ENCODE measurements at regions not wholly inside any gene's neighbourhood (a gene's known extent, or its start where the extent isn't known, plus 50 kb on each side); places are given as distances from the start of the nearest gene placed in this dataset.

- H3K4me3 ChIP-seq (ENCODE audit: low read depth, low read length) = no peak overlapping the region
Observed at GRCh38 chr13:20351281-20352022, 119.3 kb upstream of the GJB6 start.

GRCh38 chr13:20350819-20351218 lies 118.7 kb upstream of the GJB6 start:
- no peak overlapping the region for H3K4me3 ChIP-seq (ENCODE audit: low read depth, low read length)

GRCh38 chr13:20350382-20350763 lies 118.3 kb upstream of the GJB6 start:
- no peak overlapping the region for H3K4me3 ChIP-seq (ENCODE audit: low read depth, low read length)

DNA sequence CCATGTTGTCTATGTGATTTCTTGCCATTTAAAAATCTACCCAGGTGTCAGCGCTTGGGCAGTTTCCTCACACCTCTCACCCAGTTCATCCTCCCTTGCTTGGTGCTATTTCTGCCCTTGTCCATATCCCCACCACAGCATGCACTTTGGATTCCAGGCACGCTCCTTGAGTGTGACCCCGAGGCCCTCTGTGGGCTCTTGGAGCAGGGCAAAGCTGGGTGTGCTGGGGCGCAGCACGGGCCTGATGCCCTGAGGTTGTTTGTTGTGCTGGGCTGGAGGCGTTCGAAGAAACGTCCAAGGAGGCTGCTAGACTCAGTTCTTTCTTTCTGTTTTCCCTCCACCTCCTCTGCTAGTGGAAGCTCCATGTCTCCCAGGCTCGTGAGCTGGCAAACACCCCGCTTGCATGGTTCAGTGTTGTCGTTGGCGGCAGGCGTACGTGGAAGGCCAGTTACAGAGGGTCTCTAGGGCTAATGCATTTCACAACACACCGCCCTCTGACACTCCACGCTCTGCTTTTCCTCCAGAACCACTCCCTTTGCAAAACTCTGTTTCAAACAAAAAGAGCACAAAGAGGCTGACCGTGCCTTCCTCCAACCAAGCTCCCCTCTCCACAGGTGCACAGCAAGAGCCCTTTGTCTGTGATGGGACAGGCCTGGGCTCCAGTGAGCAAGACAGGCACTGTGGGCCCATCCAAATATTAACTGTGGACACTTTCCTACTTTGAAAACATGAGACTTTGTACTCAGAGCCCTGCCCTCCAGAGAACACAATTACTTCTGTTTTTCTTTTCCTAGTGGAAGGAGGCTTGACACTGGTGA lies 117.7 kb upstream of the GJB6 start:
- H3K4me3 ChIP-seq (ENCODE audit: low read depth, low read length) = no peak overlapping the region

DNA sequence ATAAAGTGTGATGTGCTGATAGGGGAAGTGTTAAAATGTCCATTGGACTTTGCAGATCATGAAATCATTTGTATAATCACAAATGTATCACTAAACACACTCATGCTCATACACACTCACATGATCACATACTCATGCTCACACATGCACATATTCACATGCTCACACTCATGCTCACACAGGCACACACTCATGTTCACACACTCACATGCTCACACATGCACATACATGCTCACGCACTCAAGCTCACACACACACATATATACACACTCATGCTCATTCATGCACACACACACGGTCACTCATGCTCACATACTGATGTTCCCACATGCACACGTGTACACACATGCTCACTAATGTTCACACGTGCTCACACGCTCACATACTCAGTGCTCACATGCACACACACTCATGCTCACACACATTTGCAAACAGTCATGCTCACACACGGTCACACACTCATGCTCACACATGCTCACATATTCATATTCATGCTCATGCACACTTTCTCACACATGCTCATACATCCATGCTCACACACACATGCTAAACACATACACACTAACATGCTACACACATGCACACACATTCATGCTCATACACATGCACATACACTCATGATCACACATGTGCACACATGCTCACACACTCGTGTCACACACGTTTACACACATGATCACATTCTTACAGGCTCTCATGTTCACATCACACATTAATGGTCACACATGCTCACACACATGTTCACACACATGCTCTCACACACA lies 116.7 kb upstream of the GJB6 start:
- no peak overlapping the region for H3K4me3 ChIP-seq (ENCODE audit: low read depth, low read length)

DNA sequence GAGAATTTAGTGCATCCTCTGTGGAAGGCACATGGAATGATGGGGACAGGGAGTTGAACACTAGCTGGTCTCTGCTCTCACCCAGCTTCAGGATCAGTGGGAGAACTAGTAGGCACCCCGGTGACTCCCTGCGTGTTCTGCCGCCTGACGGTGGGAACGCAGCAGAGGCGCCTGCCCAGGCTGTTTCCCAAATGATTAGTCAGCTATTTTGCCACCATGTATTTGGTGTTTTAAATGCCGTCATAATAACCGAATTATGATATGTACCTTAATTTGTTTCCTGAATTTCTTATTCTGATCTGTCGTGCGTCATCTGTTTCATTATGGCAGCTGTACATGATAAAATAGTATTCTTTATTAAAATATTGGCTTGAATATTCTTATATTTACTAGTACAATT lies 115.9 kb upstream of the GJB6 start:
- no peak overlapping the region for H3K4me3 ChIP-seq (ENCODE audit: low read depth, low read length)

GRCh38 chr13:20344836-20345490 lies 112.8 kb upstream of the GJB6 start:
- H3K4me3 ChIP-seq (ENCODE audit: low read depth, low read length) = no peak overlapping the region

DNA sequence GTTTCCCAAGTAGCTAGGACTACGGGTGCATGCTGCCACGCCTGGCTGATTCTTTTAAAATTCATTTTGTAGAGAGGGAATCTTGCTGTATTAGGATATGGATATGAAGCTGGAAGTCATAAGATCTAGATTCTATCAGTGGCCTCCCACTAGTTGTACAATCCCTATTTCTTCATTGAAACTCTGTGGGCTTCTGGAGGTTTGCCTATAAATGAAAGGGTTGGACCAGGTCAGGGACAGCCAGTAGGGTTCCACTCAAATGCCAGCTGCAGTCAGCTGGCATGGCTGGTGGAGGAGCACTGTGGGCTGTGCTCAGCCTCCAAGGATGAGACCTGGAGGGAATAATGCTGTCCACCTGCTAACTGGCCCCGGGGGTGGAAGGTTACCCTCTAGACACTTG lies 110.2 kb upstream of the GJB6 start:
- no peak overlapping the region for H3K4me3 ChIP-seq (ENCODE audit: low read depth, low read length)

- H3K4me3 ChIP-seq (ENCODE audit: low read depth, low read length) = no peak overlapping the region
Observed at GRCh38 chr13:20340759-20341171, 108.6 kb upstream of the GJB6 start.

DNA sequence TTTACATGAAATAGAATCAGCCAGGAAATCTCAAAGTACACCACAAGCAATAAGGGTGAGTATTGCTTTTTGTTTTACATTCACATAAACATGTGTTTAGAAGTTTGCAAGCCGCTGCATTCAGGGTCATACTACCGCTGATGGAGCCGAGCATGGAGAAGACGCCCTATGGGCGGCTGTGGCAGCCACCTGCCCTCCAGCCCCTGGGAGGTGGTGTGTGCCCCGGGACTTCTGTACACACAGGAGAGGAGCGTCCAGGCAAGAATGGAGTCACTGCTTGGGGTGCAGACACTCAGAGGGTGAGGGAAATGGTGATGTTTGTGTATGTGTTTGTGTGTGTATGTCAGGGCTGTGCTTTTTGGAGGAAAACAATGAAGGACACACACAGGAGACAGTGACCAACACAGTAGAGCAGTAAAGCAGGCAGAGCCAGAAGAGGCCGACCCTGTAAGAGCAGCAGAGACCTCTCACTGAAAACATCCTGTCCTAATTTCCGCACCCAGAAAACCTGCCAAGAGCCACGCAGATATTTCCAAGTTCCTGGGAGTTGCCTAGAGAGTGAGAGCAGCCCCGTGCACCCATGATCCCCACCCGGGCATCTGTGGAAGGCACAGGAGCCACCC lies 108.1 kb upstream of the GJB6 start:
- H3K4me3 ChIP-seq (ENCODE audit: low read depth, low read length) = no peak overlapping the region

DNA sequence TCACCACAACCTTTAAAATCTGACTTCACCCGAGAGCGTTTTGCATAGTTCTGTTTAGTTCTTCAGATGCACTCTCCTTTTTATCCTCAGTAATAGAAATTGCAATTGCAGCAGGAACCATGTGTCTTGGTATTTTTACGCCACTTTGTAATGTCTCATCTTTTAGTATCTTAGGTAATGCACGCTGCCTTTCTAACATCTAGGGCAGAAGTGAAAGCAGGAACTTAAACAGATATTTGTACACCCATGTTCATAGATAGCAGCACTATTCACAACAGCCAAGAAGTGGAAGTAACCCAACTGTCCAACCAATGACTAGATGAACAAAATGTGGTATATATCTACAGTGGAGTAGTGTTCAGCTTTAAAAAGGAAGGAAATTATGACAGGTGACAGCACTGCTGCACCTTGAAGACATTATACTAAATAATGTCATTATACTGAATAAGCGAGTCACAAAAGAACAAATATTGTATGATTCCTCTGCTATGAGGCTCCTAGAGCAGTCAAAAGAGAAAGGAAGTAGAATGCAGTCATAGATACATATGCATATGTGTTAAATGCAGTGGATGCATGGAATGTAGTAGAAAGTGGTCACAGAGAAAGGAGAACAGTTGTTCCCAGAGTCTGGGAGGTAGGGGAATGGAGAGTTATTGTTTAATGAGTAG lies 105.9 kb upstream of the GJB6 start:
- H3K4me3 ChIP-seq (ENCODE audit: low read depth, low read length) = no peak overlapping the region

GRCh38 chr13:20336761-20337160 lies 104.6 kb upstream of the GJB6 start:
- no peak overlapping the region for H3K4me3 ChIP-seq (ENCODE audit: low read depth, low read length)

DNA sequence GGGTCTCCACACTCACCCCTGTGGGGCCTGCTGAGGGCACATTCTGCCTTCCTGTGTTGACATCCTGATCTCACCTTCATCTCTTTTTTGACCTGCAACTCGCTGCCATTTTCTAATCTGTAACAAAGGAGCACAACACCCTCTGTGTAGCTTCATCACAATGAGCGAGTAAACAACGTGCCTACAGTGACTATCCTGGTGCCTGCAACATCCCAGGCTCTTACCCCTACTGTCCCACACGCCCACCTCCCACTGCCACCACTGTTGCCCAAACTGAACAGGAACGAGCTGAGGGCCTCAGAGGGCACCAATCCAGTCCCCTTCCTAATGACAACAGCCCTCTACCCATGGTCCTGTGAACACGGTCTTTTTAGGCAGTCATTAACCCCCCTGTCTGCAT lies 102.2 kb upstream of the GJB6 start:
- H3K4me3 ChIP-seq (ENCODE audit: low read depth, low read length) = no peak overlapping the region

DNA sequence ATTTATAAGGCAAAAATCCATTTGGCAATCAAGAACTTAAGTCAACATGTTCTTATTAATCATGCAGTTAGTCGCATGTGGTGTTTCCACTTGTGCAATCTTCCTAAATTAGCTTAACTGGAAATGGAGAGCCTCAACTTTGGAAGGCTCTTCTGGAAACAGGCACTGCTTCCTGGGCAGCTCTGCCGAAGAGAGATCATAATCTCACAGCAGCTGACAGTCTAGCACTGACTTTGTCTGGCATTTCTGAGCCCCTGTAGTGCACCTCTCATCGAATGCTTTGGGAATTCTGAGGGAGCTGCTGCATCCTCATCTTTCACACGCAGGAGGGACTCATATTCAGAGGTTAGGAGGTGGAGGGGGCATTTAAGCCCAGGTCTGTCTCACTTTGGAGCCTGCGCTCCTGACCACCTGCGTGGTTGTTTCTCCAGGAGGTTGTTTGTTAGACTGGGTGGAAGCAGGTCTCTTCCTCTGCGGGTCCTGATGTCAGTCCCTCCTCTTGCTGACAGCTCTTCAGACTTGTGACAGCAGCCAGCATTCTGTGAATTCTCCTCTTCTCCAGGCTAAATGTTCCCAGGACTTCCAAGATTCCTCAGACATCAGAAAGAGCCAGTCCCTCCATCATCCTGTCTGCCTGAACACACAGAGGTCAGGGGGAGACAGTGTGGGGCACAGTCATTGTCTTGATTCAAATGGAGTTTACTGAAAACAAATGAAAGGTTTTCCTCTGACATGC lies 100.4 kb upstream of the GJB6 start:
- no peak overlapping the region for H3K4me3 ChIP-seq (ENCODE audit: low read depth, low read length)

- H3K4me3 ChIP-seq (ENCODE audit: low read depth, low read length) = no peak overlapping the region
Observed at GRCh38 chr13:20331949-20332348, 99.8 kb upstream of the GJB6 start.

DNA sequence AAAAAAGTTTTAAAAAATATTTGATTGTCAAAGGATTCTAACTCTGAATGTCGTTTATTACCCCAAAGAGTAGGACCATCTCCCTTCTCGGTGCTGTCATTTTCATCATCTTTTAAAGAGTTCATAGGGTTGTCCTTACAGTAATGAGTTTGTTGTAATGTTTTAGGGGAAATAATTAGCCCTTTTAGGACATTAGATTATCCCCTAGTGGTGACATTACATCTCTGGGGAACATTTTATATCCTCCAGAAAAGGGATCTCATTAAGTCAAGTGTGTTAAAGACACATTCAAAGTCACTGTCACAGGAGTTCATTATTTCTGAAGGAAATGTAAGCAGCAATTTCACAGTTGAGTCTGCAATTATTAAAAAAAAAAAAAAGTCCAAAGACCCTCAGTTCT lies 99.3 kb upstream of the GJB6 start:
- H3K4me3 ChIP-seq (ENCODE audit: low read depth, low read length) = no peak overlapping the region

- no peak overlapping the region for H3K4me3 ChIP-seq (ENCODE audit: low read depth, low read length)
Observed at GRCh38 chr13:20326809-20327208, 94.7 kb upstream of the GJB6 start.

GRCh38 chr13:20326276-20326675 lies 94.2 kb upstream of the GJB6 start:
- no peak overlapping the region for H3K4me3 ChIP-seq (ENCODE audit: low read depth, low read length)

DNA sequence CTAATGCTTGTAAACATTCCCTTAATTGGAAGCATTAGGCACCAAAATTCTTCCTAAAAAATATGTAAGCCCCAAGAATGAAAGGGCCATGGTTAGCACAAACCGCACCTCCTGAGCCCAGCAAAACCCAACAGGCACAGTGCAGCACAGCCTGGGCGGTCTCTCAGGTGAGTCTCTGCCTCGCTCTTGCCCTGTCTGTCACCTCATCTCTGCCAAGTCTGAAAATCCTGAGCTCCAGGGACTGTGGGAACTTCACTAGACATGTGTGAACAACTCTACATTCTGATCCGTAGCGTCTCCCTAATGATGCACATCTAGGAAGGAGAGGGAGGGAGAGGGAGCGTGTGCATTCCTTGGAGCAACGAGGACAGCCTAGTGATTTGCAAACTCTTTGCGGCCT lies 88.8 kb upstream of the GJB6 start:
- H3K4me3 ChIP-seq (ENCODE audit: low read depth, low read length) = no peak overlapping the region

DNA sequence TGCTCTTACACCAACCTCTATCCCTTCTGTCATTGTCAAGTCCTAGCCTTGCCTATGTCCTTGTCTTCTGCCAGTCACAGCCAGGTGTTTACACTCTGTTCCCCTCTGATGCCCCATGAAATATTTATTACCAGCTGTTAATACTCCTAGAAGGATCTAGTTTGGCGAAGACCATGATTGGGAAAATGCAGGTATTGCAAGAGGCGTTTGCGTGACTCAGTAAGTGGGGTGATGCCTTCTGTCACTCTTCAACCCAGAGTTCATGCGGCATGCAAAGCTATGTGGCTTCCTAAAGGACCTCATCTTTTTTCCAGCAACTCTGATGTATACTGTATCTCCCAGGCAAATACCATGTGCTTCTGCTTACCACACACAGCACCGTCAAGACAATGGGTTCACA lies 81.8 kb upstream of the GJB6 start:
- H3K4me3 ChIP-seq (ENCODE audit: low read depth, low read length) = no peak overlapping the region
